ENCODE measurements at regions not wholly inside any gene's neighbourhood (a gene's known extent, or its start where the extent isn't known, plus 50 kb on each side); places are given as distances from the start of the nearest gene placed in this dataset.
"Not testable (repeated sequence)": the region's sequence is repeated elsewhere in the genome, so short reads cannot be mapped to it uniquely, and the experiment has no call there.

DNA sequence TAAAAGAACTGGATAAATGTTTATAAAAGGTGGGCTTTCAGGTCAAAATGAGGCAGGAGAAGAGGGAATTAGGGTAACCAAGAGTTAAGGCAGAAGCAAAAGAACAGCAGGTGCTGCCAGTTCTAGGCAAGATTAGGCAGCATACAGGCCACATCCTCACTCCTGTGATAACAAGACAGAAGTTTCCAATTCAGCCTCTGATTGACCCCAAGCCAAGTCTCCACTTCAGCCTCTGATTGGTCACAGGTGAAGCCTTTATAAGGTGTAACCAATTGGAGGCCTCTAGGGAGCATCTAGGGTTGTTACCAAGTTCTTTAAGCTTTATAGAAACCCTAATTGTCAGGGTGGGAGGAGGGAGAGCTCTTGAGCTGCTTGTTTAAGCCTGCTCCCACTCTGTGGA, 160.8 kb downstream of the MATN1 start:
- Mint-ChIP-seq H3K27me3 (ENCODE audit: low read depth) (no peaks in the 10 kb centered on the region), H3K4me1 (ENCODE audit: low read depth) (no peaks in the 10 kb centered on the region), H3K4me3 (no peak overlapping the region), H3K9me3 (peaks cover 6 to 12% of the 10 kb centered on the region in 2 donors), H3K36me3 (ENCODE audit: insufficient read depth in 2 of 2) (peaks cover 2 to 4% of the 10 kb centered on the region in 2 donors), H3K27ac (no peak overlapping the region)
- DNase-seq: no peak
- no peak for ATAC-seq (replicated peaks in 1 of 2)

DNA sequence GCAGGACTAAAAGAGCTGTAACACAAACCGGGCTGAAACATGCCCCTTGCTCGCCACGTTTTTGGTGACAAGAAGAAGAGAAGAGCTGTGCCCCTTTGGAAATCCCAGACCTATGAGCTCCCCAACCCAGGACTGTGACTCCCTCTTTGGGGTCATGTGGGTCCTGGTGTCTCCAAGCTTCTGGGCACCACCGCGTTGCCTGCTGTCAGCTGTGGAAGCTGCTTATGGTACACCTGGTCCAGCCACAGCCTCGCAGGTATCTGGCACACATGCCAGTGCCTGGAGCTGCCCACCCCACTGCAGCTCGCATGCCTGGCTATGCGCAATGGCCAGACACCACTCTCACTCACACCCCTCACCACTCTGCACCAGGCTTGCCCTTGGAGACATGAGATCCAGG, 171.8 kb downstream of the MATN1 start:
- H3K9me3 Mint-ChIP-seq: peaks cover 0 to 2% of the 10 kb centered on the region in 2 donors
- ATAC-seq (replicated peaks in 1 of 2) (no peak), DNase-seq (no peak)
- H3K4me3 Mint-ChIP-seq: no peak overlapping the region
- H3K36me3 Mint-ChIP-seq (ENCODE audit: insufficient read depth in 2 of 2): peaks cover 0 to 3% of the 10 kb centered on the region in 2 donors
- no peak overlapping the region for H3K27ac Mint-ChIP-seq
- H3K27me3 Mint-ChIP-seq (ENCODE audit: low read depth): peaks cover 23% of the 10 kb centered on the region
- no peaks in the 10 kb centered on the region for H3K4me1 Mint-ChIP-seq (ENCODE audit: low read depth)

DNA sequence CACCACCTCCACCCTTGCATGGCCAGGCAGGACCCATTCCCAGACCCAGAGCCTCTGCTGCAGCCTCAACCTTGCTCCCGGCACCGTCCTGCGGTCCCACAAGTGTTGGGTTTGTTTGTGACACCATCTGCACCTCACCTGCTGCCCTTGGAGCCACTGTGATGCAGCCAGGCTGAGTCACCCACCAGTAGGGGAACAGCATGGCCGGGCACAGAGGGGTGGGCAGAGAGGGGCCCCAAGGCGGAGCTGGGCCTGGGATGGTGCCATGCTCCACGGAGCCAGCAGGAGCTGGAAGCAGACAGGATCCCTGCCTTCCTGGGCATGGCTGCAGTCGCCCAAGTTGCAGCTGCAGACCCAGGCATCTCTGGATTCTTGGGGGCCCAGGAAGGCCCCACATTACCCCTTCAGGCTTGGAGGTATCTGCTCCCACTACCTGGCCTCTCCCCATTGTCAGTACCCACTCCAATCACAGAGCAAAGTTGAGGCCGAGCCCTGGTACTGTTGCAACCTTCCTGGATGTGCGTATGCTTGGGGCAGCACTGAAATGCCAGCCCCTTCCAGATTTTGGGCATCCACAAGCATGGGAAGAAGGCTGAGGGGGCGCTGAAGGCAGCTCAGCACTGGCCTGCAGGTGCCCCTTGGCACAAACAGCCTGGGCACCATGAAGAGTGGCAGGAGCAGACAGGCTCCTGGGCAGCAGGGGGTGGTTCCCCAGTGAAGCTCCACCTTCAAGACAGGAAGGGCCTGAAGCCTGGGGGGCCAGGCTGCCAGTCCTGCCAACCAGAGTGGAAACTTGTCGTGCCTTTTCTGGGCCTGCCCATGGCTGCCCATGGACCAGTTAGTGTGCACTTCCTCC, 172.8 kb downstream of the MATN1 start:
- H3K4me1 Mint-ChIP-seq (ENCODE audit: low read depth): no peaks in the 10 kb centered on the region
- ATAC-seq (replicated peaks in 1 of 2) (no peak), DNase-seq (no peak)
- peaks cover 0 to 2% of the 10 kb centered on the region in 2 donors for H3K9me3 Mint-ChIP-seq
- H3K4me3 Mint-ChIP-seq: no peak overlapping the region
- peaks cover 23% of the 10 kb centered on the region for H3K27me3 Mint-ChIP-seq (ENCODE audit: low read depth)
- no peak overlapping the region for H3K27ac Mint-ChIP-seq
- no peaks in the 10 kb centered on the region for H3K36me3 Mint-ChIP-seq (ENCODE audit: insufficient read depth in 2 of 2)

DNA sequence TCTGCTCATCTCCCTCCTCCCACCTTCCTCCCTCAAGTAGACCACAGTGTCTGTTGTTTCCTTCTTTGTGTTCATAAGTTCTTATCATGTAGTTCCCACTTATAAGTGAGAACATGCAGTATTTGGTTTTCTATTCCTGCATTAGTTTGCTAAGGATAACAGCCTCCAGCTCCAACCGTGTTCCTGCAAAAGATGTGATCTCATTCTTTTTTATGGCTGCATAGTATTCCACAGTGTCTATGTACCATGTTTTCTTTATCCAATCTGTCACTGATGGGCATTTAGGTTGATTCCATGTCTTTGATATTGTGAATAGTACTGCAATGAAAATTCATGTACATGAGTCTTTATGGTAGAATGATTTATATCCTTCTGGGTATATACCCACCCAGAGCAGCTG, 173.5 kb downstream of the MATN1 start:
- H3K9me3 Mint-ChIP-seq; H3K4me3 Mint-ChIP-seq; DNase-seq; ATAC-seq (replicated peaks in 1 of 2); H3K4me1 Mint-ChIP-seq (ENCODE audit: low read depth); H3K36me3 Mint-ChIP-seq (ENCODE audit: insufficient read depth in 2 of 2); H3K27ac Mint-ChIP-seq: not testable (repeated sequence)
- peaks cover 24% of the 10 kb centered on the region for H3K27me3 Mint-ChIP-seq (ENCODE audit: low read depth)

DNA sequence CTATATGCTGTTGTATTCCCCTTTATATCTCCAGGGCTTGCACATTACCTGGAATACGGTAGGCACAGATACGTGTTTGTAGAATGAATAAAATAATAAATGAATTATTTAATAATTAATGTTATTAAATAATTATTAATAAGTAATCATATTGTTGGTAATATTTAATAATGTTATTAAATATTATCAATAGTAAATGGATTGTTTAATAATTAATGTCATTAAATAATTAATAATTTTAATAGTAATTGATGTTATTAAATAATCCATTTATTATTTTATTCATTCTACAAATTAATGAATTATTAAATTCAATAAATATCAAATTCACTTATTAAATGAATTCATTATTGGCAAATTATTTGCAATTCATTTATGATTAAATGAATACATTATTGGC, 175.1 kb downstream of the MATN1 start:
- Mint-ChIP-seq H3K9me3 (peaks cover 0 to 2% of the 10 kb centered on the region in 2 donors), H3K27ac (no peak overlapping the region), H3K36me3 (ENCODE audit: insufficient read depth in 2 of 2) (no peaks in the 10 kb centered on the region), H3K4me1 (ENCODE audit: low read depth) (no peaks in the 10 kb centered on the region), H3K4me3 (no peak overlapping the region), H3K27me3 (ENCODE audit: low read depth) (peaks cover 28% of the 10 kb centered on the region)
- DNase-seq (no peak), ATAC-seq (replicated peaks in 1 of 2) (no peak)

DNA sequence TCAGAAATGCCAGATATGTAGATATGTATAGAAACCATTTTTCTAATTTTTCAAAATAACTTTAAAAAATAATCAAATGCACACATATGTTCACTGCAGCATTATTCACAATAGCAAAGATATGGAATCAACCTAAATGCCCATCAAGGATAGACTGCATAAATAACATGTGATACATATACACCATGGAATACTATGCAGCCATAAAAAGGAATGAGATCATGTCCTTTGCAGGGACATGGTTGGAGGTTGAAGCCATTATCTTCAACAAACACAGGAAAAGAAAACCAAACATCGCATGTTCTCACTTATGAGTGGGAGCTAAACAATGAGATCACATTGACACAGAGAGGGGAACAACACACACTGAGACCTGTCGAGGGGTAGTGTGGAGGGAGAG, 176.1 kb downstream of the MATN1 start:
- not testable (repeated sequence) for H3K4me3 Mint-ChIP-seq; H3K4me1 Mint-ChIP-seq (ENCODE audit: low read depth); H3K27ac Mint-ChIP-seq; H3K36me3 Mint-ChIP-seq (ENCODE audit: insufficient read depth in 2 of 2); DNase-seq; ATAC-seq (replicated peaks in 1 of 2); H3K9me3 Mint-ChIP-seq
- H3K27me3 Mint-ChIP-seq (ENCODE audit: low read depth): peaks cover 21% of the 10 kb centered on the region

DNA sequence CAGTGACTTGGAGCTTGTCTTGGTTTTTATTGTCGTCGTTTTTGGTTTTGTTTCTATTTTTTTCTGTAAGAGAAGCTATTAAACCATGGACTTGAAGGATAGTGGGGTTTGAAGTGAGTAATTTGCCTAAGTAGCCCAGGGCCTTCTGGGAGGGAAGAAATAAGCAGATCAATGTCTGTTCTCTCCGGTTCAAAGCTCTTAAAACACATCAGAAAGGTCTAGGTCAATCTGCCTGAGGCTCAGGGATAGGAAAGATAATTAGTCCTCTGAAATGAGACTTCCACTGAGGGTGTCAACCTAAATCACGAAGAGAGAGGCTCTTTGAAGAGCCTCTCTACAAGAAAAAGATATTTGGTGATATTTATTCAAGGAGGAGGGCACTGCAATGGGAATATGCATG, 178.0 kb downstream of the MATN1 start:
- Mint-ChIP-seq H3K27me3 (ENCODE audit: low read depth) (peaks cover 21% of the 10 kb centered on the region), H3K27ac (no peak overlapping the region), H3K4me1 (ENCODE audit: low read depth) (no peaks in the 10 kb centered on the region), H3K4me3 (no peak overlapping the region), H3K36me3 (ENCODE audit: insufficient read depth in 2 of 2) (no peaks in the 10 kb centered on the region), H3K9me3 (peaks cover 1 to 2% of the 10 kb centered on the region in 2 donors)
- ATAC-seq (replicated peaks in 1 of 2) (no peak), DNase-seq (no peak)

DNA sequence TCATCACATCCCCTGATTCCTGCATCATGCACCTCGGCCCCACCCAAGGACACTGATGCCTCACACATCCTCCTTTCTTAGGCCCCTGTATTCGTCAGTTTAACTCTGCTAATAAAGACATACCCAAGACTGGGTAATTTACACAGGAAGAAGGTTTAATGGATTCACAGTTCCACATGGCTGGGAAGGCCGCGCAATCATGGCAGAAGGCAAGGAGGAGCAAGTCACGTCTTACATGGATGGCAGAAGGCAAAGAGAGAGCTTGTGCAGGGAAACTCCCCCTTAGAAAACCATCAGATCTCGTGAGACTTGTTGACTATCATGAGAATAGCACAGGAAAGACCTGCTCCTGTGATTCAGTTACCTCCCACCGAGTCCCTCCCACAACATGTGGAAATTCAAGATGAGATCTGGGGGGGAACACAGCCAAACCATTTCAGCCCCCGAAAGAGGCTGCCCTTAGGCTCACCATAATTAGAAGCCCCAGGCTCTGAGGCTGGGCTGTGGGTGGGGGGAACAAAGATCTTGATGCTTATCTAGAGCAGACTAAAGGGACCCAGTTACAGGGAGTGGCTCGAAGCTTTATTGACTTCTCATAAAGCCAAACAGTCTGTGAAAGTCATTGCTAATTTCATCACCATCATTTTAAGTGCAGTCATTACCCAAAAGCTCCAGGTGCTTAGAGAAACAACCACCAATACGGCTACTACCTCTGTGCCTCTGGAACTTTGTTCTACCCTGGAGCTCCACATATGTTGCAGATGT, 181.5 kb downstream of the MATN1 start:
- no peak for ATAC-seq (replicated peaks in 1 of 2)
- H3K9me3 Mint-ChIP-seq: peaks cover 0 to 1% of the 10 kb centered on the region in 2 donors
- peaks cover 21% of the 10 kb centered on the region for H3K27me3 Mint-ChIP-seq (ENCODE audit: low read depth)
- no peaks in the 10 kb centered on the region for H3K36me3 Mint-ChIP-seq (ENCODE audit: insufficient read depth in 2 of 2)
- no peak overlapping the region for H3K27ac Mint-ChIP-seq
- no peak for DNase-seq
- no peak overlapping the region for H3K4me3 Mint-ChIP-seq
- no peaks in the 10 kb centered on the region for H3K4me1 Mint-ChIP-seq (ENCODE audit: low read depth)

DNA sequence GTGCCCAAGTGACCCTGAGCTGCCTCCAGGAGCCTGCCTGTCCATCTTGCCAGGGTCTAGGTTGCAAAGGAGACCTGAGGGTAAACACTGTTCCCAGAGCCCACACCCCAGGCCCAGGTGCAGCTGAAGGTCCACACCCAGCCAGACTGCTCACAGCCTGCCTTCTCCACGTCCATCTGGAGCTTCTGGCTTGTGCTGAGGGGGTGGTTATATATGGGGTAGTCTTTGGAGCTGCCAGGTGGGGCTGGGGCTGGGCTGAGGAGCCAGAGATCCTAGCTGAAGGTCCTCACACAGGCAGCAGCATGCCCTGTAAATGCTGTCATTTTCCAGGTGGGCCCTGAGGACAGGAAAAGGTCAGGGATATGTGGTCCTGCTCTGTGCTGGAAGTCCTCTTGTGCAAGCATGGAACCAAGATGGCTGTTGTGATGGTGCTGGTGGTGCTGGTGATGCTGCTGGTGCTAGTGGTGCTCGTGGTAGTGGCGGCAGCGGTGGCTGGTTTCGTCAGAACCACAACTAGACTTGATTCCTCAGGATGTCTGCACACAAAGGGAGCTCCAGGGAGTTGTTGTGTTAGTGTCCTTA, 182.7 kb downstream of the MATN1 start:
- H3K27ac Mint-ChIP-seq: no peak overlapping the region
- H3K4me3 Mint-ChIP-seq: no peak overlapping the region
- H3K36me3 Mint-ChIP-seq (ENCODE audit: insufficient read depth in 2 of 2): no peaks in the 10 kb centered on the region
- no peak for ATAC-seq (replicated peaks in 1 of 2)
- peaks cover 0 to 1% of the 10 kb centered on the region in 2 donors for H3K9me3 Mint-ChIP-seq
- no peaks in the 10 kb centered on the region for H3K4me1 Mint-ChIP-seq (ENCODE audit: low read depth)
- DNase-seq: no peak
- H3K27me3 Mint-ChIP-seq (ENCODE audit: low read depth): peaks cover 13% of the 10 kb centered on the region

DNA sequence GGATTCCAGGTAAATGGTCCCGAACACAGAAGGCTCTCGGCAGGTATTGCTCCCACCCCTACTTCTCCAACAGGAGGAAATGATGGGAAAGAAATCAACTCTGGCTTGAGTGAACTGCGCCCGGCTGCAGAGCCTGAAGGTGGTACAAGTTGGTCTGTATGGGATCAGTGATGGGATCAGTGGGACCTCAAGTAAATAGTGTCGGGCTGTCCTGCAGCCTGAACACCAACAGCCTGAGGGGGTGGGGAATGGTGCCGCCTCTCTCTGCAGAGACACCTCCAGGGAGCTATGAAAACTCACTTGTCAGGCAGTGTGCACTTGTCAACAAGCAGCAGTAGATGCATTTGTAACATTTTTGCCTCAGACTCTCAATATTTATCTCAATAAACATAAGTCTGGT, 183.5 kb downstream of the MATN1 start:
- Mint-ChIP-seq H3K36me3 (ENCODE audit: insufficient read depth in 2 of 2) (no peaks in the 10 kb centered on the region), H3K4me1 (ENCODE audit: low read depth) (no peaks in the 10 kb centered on the region), H3K27me3 (ENCODE audit: low read depth) (peaks cover 5% of the 10 kb centered on the region), H3K27ac (no peak overlapping the region), H3K4me3 (no peak overlapping the region), H3K9me3 (peaks cover 0 to 1% of the 10 kb centered on the region in 2 donors)
- DNase-seq (no peak), ATAC-seq (replicated peaks in 1 of 2) (no peak)

DNA sequence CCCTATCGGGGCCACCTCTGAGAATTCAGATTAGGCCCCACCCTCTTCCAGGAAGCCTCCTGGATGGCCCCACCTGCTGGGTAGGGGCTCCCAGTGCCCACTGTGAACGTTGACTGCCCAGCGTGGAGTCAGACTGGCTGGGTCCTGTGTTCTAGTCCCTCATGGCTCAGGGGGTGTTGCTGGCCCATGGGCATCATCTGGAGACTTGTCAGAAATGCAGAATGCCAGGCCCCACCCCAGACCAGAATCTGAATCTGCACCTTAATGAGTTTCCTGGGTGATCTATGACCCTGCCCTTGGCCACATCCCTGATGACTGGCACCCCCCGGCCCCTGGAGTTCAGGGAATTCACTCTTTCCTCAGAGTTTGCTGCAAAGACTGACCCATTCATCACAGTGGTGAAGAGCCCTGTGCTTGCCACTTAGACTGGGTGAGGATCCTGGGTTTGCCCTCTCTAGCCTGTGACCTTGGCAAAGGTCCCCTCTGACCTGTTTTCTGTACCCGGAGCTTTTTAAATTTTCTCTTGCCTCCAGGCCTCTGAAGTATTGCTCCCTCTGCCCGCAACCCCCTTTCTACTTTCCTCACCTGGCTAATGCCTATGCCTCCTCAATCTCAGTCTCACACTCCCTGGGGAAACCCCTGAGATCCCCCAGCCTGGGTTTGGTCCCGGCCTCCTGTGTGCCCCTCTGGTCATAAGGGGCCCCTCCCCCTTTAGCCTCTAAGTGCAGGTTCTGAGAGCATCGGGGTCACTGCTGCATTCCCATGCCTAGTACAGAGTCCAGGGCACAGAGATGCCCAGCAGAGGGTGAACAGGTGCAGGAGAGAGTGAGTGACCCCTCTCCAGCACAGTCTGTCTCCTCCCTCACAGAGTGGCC, 184.2 kb downstream of the MATN1 start:
- Mint-ChIP-seq H3K4me1 (ENCODE audit: low read depth) (no peaks in the 10 kb centered on the region), H3K27me3 (ENCODE audit: low read depth) (no peaks in the 10 kb centered on the region), H3K36me3 (ENCODE audit: insufficient read depth in 2 of 2) (no peaks in the 10 kb centered on the region), H3K27ac (no peak overlapping the region), H3K9me3 (peaks cover 0 to 1% of the 10 kb centered on the region in 2 donors), H3K4me3 (no peak overlapping the region)
- ATAC-seq (replicated peaks in 1 of 2): no peak
- DNase-seq: no peak

DNA sequence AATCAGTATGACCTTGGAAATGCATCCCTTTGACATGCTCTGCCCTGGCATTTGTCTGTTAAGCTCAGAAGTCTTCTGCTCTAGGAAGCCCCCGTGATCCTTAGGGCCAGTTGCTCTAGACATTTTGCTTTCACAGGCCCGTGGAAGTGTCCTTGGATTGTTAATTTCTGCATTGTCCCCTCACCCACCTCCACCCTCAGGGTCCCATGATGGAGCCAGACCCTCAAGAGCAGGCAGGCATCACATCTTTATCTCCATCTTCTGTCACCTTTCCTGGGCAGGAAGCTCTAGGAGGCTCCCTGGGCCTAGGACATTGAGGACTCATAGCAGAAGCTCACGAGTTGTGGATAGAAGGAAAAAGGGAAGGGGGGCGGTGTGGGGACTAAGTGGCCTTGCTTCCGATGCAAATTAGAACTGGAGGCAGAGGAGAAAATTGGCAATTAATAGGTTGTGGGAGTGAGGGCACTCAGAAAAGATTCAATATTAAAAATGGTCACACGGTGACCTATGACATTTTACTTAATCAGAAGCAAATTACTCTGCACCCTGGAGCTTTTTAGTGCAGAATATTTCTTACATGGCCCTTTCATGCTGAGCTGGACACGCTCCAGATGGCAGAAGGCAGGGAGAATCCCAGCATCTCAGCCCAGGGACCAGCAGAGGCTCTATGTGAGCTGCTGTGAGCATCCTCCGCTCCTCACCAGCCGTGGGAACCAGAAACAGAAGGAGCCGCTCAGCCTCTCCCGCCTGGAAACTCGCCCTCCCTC, 185.0 kb downstream of the MATN1 start:
- Mint-ChIP-seq H3K27ac (no peak overlapping the region), H3K4me3 (no peak overlapping the region), H3K9me3 (peaks cover 0 to 1% of the 10 kb centered on the region in 2 donors), H3K27me3 (ENCODE audit: low read depth) (no peaks in the 10 kb centered on the region), H3K4me1 (ENCODE audit: low read depth) (no peaks in the 10 kb centered on the region), H3K36me3 (ENCODE audit: insufficient read depth in 2 of 2) (no peaks in the 10 kb centered on the region)
- no peak for ATAC-seq (replicated peaks in 1 of 2)
- no peak for DNase-seq

Measured in activated T-cell treated with anti-CD3 and anti-CD28 coated beads, Interleukin-2, amount 50 U/mL, for 72 hours (primary cell).